Esophagus squamous epithelium (tissue), 5 donors: ENCODE measurements at regions not wholly inside any gene's neighbourhood (a gene's known extent, or its start where the extent isn't known, plus 50 kb on each side); places are given as distances from the start of the nearest gene placed in this dataset.

Source experiments
- DNase-seq: peaks from one replicate; lab custom pipeline; 2025; lab: John Stamatoyannopoulos, UW
- H3K27ac ChIP-seq, 4 donors: fragments of 200-600 bp; sonication (generic); one replicate each; pipeline ENCODE4 v1.5.1; 2016 to 2019; ENCODE audit warnings: mild to moderate bottlenecking in 1 of 4
- H3K27me3 ChIP-seq, 4 donors: fragments of 200-600 bp; sonication (generic); 1 replicate in 3 of 4; 2 replicates in 1 of 4; pipeline versions ENCODE4 v1.5.1 to v1.6.0; 2017 to 2021; ENCODE audit warnings: antibody characterized with exemption in 1 of 4
- H3K36me3 ChIP-seq, 3 donors: fragments of 200-600 bp; sonication (generic); one replicate each; pipeline ENCODE4 v1.5.1; 2016 to 2019
- H3K4me1 ChIP-seq, 3 donors: fragments of 200-600 bp; sonication (generic); one replicate each; pipeline ENCODE4 v1.5.1; 2017 to 2019
- H3K4me3 ChIP-seq, 4 donors: fragments of 200-600 bp; sonication (generic); 1 replicate in 3 of 4; 2 replicates in 1 of 4; pipeline ENCODE4 v1.5.1; 2016 to 2019; ENCODE audit warnings: mild to moderate bottlenecking in 2 of 4, moderate library complexity in 1 of 4
- H3K9me3 ChIP-seq, 3 donors: fragments of 200-600 bp; sonication (generic); one replicate each; pipeline ENCODE4 v1.5.1; 2016 to 2019
- POLR2A ChIP-seq, 4 donors: fragments of 450-650 bp; IDR thresholded peaks; one replicate each; pipeline ENCODE4 v1.6.1; 2017; ENCODE audit warnings: antibody characterized with exemption in 4 of 4, mild to moderate bottlenecking in 4 of 4, moderate library complexity in 3 of 4
- WGBS, 2 donors: methylation state at CpG; one replicate each; pipeline ENCODE4 v1.1.5; 2018; 5-methylcytosine and 5-hydroxymethylcytosine counted together
- intact Hi-C: fragments of 100-400 bp; cut with DNase I; formaldehyde crosslinking; loops from one replicate; pipeline ENCODE4 v1.15.0; 2022
- TF ChIP-seq, protein P1 (sequence below), 6 experiments: fragments of 450-650 bp in 4 of 6; fragments of 200-600 bp in 2 of 6; sonication (generic) in 2 of 6; IDR thresholded peaks; one replicate each; pipeline ENCODE4 v1.5.1; 2016 to 2019; ENCODE audit warnings: antibody characterized with exemption in 6 of 6, mild to moderate bottlenecking in 4 of 6, moderate library complexity in 4 of 6
- donor health status: DM: yes; HTN: yes; CAD: no.

DNA sequence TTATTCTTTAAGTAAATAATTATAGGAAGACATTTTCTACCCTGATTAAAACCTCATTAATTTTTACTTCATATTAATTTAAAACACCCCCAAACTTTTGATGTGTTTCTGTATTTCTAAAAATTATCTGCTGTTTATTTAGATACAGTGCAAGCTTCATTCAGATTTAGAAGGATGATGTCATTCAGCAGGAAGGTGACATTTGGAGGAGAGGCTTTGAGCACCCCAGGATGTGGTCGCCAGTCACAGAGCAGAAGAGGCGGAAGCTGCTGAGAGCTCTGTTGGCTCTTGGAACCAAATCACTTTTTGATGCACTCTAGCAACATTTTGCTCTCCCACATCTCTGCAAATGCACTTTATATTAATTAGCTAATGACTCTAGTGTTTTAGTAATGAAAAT, 233.9 kb upstream of the CACNA2D1 start:
- H3K36me3 ChIP-seq: no peaks in the 10 kb centered on the region
- no peak overlapping the region for H3K27ac ChIP-seq
- intact Hi-C loops: no loop called here
- WGBS, 2 donors: 47 to 65% methylated on average over 2 of the region's 2 CpGs
- no peak overlapping the region for H3K4me3 ChIP-seq
- H3K9me3 ChIP-seq: no peaks in the 10 kb centered on the region
- no peak for DNase-seq
- H3K4me1 ChIP-seq: peaks cover 0 to 23% (median 4%) of the 10 kb centered on the region in 3 donors
- H3K27me3 ChIP-seq: no peaks in the 10 kb centered on the region
- no peak for TF ChIP-seq POLR2A (IDR thresholded peaks at IDR 0.05)
- TF ChIP-seq, protein P1, sequence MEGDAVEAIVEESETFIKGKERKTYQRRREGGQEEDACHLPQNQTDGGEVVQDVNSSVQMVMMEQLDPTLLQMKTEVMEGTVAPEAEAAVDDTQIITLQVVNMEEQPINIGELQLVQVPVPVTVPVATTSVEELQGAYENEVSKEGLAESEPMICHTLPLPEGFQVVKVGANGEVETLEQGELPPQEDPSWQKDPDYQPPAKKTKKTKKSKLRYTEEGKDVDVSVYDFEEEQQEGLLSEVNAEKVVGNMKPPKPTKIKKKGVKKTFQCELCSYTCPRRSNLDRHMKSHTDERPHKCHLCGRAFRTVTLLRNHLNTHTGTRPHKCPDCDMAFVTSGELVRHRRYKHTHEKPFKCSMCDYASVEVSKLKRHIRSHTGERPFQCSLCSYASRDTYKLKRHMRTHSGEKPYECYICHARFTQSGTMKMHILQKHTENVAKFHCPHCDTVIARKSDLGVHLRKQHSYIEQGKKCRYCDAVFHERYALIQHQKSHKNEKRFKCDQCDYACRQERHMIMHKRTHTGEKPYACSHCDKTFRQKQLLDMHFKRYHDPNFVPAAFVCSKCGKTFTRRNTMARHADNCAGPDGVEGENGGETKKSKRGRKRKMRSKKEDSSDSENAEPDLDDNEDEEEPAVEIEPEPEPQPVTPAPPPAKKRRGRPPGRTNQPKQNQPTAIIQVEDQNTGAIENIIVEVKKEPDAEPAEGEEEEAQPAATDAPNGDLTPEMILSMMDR (IDR thresholded peaks at IDR 0.05): no peak

- DNase-seq: no peak
- 37 to 44% methylated on average over 5 of the region's 5 CpGs for WGBS, 2 donors
Observed at GRCh38 chr7:82676777-82677463, 233.3 kb upstream of the CACNA2D1 start.

GRCh38 chr7:82675396-82675795, 231.8 kb upstream of the CACNA2D1 start:
- WGBS, 2 donors: 31 to 58% methylated on average over 2 of the region's 2 CpGs
- no peaks in the 10 kb centered on the region for H3K36me3 ChIP-seq
- intact Hi-C loops: no loop called here
- no peak for DNase-seq
- H3K4me1 ChIP-seq: peaks cover 0 to 23% (median 4%) of the 10 kb centered on the region in 3 donors
- no peak overlapping the region for H3K4me3 ChIP-seq
- no peaks in the 10 kb centered on the region for H3K9me3 ChIP-seq
- no peak overlapping the region for H3K27ac ChIP-seq
- H3K27me3 ChIP-seq: no peaks in the 10 kb centered on the region
- TF ChIP-seq, protein P1 (IDR thresholded peaks at IDR 0.05): no peak
- no peak for TF ChIP-seq POLR2A (IDR thresholded peaks at IDR 0.05)

More at GRCh38 chr7:82676777-82677463, 233.3 kb upstream of the CACNA2D1 start:
- H3K27ac ChIP-seq: no peak overlapping the region
- TF ChIP-seq POLR2A (IDR thresholded peaks at IDR 0.05): no peak
- TF ChIP-seq, protein P1 (IDR thresholded peaks at IDR 0.05): no peak
- no peak overlapping the region for H3K4me3 ChIP-seq
- H3K4me1 ChIP-seq: peaks cover 0 to 23% (median 4%) of the 10 kb centered on the region in 3 donors
- no peaks in the 10 kb centered on the region for H3K27me3 ChIP-seq
- intact Hi-C loops: no loop called here
- H3K9me3 ChIP-seq: no peaks in the 10 kb centered on the region
- no peaks in the 10 kb centered on the region for H3K36me3 ChIP-seq

- H3K27ac ChIP-seq: no peak overlapping the region
- no peaks in the 10 kb centered on the region for H3K9me3 ChIP-seq
- no peak overlapping the region for H3K4me3 ChIP-seq
- 56 to 76% methylated on average over 1 of the region's 1 CpG for WGBS, 2 donors
- intact Hi-C loops: no loop called here
- TF ChIP-seq, protein P1 (IDR thresholded peaks at IDR 0.05): no peak
- TF ChIP-seq POLR2A (IDR thresholded peaks at IDR 0.05): no peak
- H3K4me1 ChIP-seq: peaks cover 0 to 23% (median 4%) of the 10 kb centered on the region in 3 donors
- no peaks in the 10 kb centered on the region for H3K27me3 ChIP-seq
- no peak for DNase-seq
- H3K36me3 ChIP-seq: no peaks in the 10 kb centered on the region
Observed at GRCh38 chr7:82674268-82674667, 230.7 kb upstream of the CACNA2D1 start.

DNA sequence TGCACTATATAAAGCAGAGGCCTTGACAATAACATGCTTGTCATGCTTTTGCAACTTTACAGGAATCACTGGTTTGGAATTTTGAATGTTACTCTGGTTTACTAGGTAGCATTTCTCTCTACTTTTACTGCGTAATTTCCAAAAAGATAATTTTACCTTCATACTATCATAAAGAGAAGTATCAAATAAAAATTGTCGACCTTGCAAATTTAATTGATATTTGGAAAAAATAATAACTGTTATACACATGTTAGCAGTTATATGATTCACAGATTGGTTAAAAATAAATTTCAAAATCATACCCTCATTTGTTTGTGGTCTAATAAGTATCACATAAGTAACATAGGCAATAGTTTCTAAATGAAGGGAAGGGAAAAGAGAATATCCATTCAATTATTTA, 228.5 kb upstream of the CACNA2D1 start:
- intact Hi-C loops: no loop called here

More for the DNA sequence above, 228.5 kb upstream of the CACNA2D1 start:
- no peaks in the 10 kb centered on the region for H3K36me3 ChIP-seq
- TF ChIP-seq, protein P1 (IDR thresholded peaks at IDR 0.05): no peak
- TF ChIP-seq POLR2A (IDR thresholded peaks at IDR 0.05): no peak
- H3K4me3 ChIP-seq: no peak overlapping the region
- DNase-seq: no peak
- H3K27me3 ChIP-seq: no peaks in the 10 kb centered on the region
- H3K27ac ChIP-seq: no peak overlapping the region
- 86% methylated on average over 2 of the region's 2 CpGs for WGBS, 2 donors
- no peaks in the 10 kb centered on the region for H3K9me3 ChIP-seq
- H3K4me1 ChIP-seq: peaks cover 0 to 4% (median 0%) of the 10 kb centered on the region in 3 donors
